Naive thymus-derived CD4-positive, alpha-beta T cell (primary cell): ENCODE measurements at regions not wholly inside any gene's neighbourhood (a gene's known extent, or its start where the extent isn't known, plus 50 kb on each side); places are given as distances from the start of the nearest gene placed in this dataset.

Experiments used
- ATAC-seq: fragments of 150-1000 bp; cut with Tn5 transposase; 2 replicates; pipeline ENCODE4 v1.10.0; 2021; ENCODE audit warnings: mild to moderate bottlenecking, moderate library complexity
- CTCF ChIA-PET: fragments of 350-600 bp; sonication (Branson Sonifier 250); formaldehyde crosslinking; loops from one replicate; lab custom pipeline; 2021; ENCODE audit warnings: antibody characterized with exemption; lab: Charles Lee
- POLR2A ChIA-PET: fragments of 350-600 bp; sonication (Branson Sonifier 250); formaldehyde crosslinking; loops from one replicate; lab custom pipeline; 2021; ENCODE audit warnings: antibody characterized with exemption, inconsistent platforms; lab: Charles Lee
- DNase-seq, 9 donors: peaks; one replicate each; pipeline versions ENCODE4 v3.0.0 to v3.0.0-alpha.2; 2020 to 2022; ENCODE audit warnings: mixed read lengths in 1 of 9
- H3K27ac ChIP-seq: one replicate; pipeline ENCODE4 v1.7.0; 2013; ENCODE audit warnings: mild to moderate bottlenecking, low read depth, low read length, moderate library complexity
- H3K27me3 ChIP-seq, 2 donors: one replicate each; pipeline ENCODE4 v1.7.0; 2013; ENCODE audit warnings: low read length in 2 of 2, mild to moderate bottlenecking in 2 of 2, moderate library complexity in 2 of 2; ENCODE audit not compliant: control insufficient read depth in 2 of 2, insufficient read depth in 2 of 2
- H3K36me3 ChIP-seq, 3 experiments: 1 replicate in 2 of 3; 2 replicates in 1 of 3; pipeline ENCODE4 v1.7.0; 2013; ENCODE audit warnings: low read length in 3 of 3, mild to moderate bottlenecking in 3 of 3, moderate library complexity in 1 of 3; ENCODE audit not compliant: insufficient read depth in 3 of 3, control insufficient read depth in 2 of 3
- H3K4me1 ChIP-seq, 2 donors: one replicate each; pipeline ENCODE4 v1.7.0; 2013; ENCODE audit warnings: low read length in 2 of 2, mild to moderate bottlenecking in 2 of 2, moderate library complexity in 1 of 2; ENCODE audit not compliant: control insufficient read depth in 2 of 2, insufficient read depth in 2 of 2
- H3K4me3 ChIP-seq: 2 replicates; pipeline ENCODE4 v1.7.0; 2013; ENCODE audit warnings: mild to moderate bottlenecking, low read length
- H3K9me3 ChIP-seq, 3 experiments: 1 replicate in 2 of 3; 2 replicates in 1 of 3; pipeline ENCODE4 v1.7.0; 2013; ENCODE audit warnings: low read length in 3 of 3; ENCODE audit not compliant: control insufficient read depth in 2 of 3
- H3K27ac Mint-ChIP-seq, 9 donors: one replicate each; pipeline ENCODE4 v1.8.0; 2020 to 2022; ENCODE audit warnings: mixed read lengths in 9 of 9, mild to moderate bottlenecking in 8 of 9, moderate library complexity in 5 of 9, inconsistent platforms in 2 of 9
- H3K27me3 Mint-ChIP-seq, 5 donors: one replicate each; pipeline ENCODE4 v1.8.0; 2021 to 2022; ENCODE audit warnings: mixed read lengths in 5 of 5, mild to moderate bottlenecking in 1 of 5
- H3K36me3 Mint-ChIP-seq, 5 donors: one replicate each; pipeline ENCODE4 v1.8.0; 2020 to 2022; ENCODE audit warnings: mixed read lengths in 5 of 5, mild to moderate bottlenecking in 3 of 5, inconsistent platforms in 1 of 5
- H3K4me1 Mint-ChIP-seq, 7 donors: one replicate each; pipeline ENCODE4 v1.8.0; 2020 to 2022; ENCODE audit warnings: mixed read lengths in 7 of 7, mild to moderate bottlenecking in 3 of 7, inconsistent platforms in 1 of 7
- H3K4me3 Mint-ChIP-seq, 10 donors: one replicate each; pipeline ENCODE4 v1.8.0; 2020 to 2022; ENCODE audit warnings: mild to moderate bottlenecking in 10 of 10, mixed read lengths in 10 of 10, moderate library complexity in 6 of 10, inconsistent platforms in 2 of 10
- H3K9me3 Mint-ChIP-seq, 11 donors: one replicate each; pipeline ENCODE4 v1.8.0; 2020 to 2022; ENCODE audit warnings: mixed read lengths in 11 of 11, mild to moderate bottlenecking in 4 of 11, inconsistent platforms in 1 of 11, moderate library complexity in 1 of 11
- intact Hi-C, 2 donors: fragments of 100-400 bp; cut with micrococcal nuclease; formaldehyde crosslinking; loops; one replicate each; pipeline ENCODE4 v1.15.1; 2023

- Histone ChIP-seq H3K9me3 (no peaks in the 10 kb centered on the region), H3K4me3 (no peak overlapping the region), H3K4me1 (no peaks in the 10 kb centered on the region), H3K27me3 (no peaks in the 10 kb centered on the region), H3K27ac (no peak overlapping the region), H3K36me3 (no peaks in the 10 kb centered on the region)
- Mint-ChIP-seq H3K27ac (peak overlapping the region in 1 of 9 donors; percentile 33), H3K4me3 (no peak overlapping the region), H3K36me3 (no peaks in the 10 kb centered on the region), H3K9me3 (no peaks in the 10 kb centered on the region), H3K4me1 (peaks cover 0 to 1% (median 0%) of the 10 kb centered on the region in 7 donors), H3K27me3 (peaks cover 0 to 7% (median 3%) of the 10 kb centered on the region in 5 donors)
- no peak for DNase-seq
- no peak for ATAC-seq
- CTCF ChIA-PET: no interaction called here
- POLR2A ChIA-PET: no interaction called here
- intact Hi-C loops: loop anchor here in 1 of 2 donors (5.0 kb wide), 1 partner anchor 150 kb away; no protein-coding TSS in a partner anchor
These were observed 182.1 kb downstream of the C12orf50 start for GRCh38 chr12:87847147-87847546.

GRCh38 chr12:87846045-87846444 is 183.2 kb downstream of the C12orf50 start:
- no peaks in the 10 kb centered on the region for H3K36me3 ChIP-seq
- Mint-ChIP-seq H3K4me1 (peaks cover 0 to 1% (median 0%) of the 10 kb centered on the region in 7 donors), H3K4me3 (no peak overlapping the region), H3K9me3 (no peaks in the 10 kb centered on the region), H3K36me3 (no peaks in the 10 kb centered on the region), H3K27me3 (peaks cover 0 to 7% (median 3%) of the 10 kb centered on the region in 5 donors), H3K27ac (no peak overlapping the region)
- no peaks in the 10 kb centered on the region for H3K4me1 ChIP-seq
- no peaks in the 10 kb centered on the region for H3K9me3 ChIP-seq
- ATAC-seq: no peak
- H3K4me3 ChIP-seq: no peak overlapping the region
- POLR2A ChIA-PET: no interaction called here
- H3K27me3 ChIP-seq: no peaks in the 10 kb centered on the region
- CTCF ChIA-PET: no interaction called here
- DNase-seq: no peak
- intact Hi-C loops: loop anchor here in 1 of 2 donors (5.0 kb wide), 1 partner anchor 151 kb away; no protein-coding TSS in a partner anchor
- no peak overlapping the region for H3K27ac ChIP-seq

- H3K9me3 ChIP-seq: no peaks in the 10 kb centered on the region
- no peak overlapping the region for H3K4me3 ChIP-seq
- intact Hi-C loops: no loop called here
- CTCF ChIA-PET: no interaction called here
- Mint-ChIP-seq H3K9me3 (peaks cover 0 to 1% (median 0%) of the 10 kb centered on the region in 11 donors), H3K4me3 (no peak overlapping the region), H3K36me3 (no peaks in the 10 kb centered on the region), H3K4me1 (no peaks in the 10 kb centered on the region), H3K27me3 (peaks cover 0 to under 1% (median 0%) of the 10 kb centered on the region in 5 donors), H3K27ac (no peak overlapping the region)
- no peak overlapping the region for H3K27ac ChIP-seq
- H3K27me3 ChIP-seq: no peaks in the 10 kb centered on the region
- POLR2A ChIA-PET: no interaction called here
- no peak for DNase-seq
- no peaks in the 10 kb centered on the region for H3K36me3 ChIP-seq
- no peak for ATAC-seq
- H3K4me1 ChIP-seq: no peaks in the 10 kb centered on the region
These were observed 187.3 kb downstream of the C12orf50 start for GRCh38 chr12:87841935-87842334.

GRCh38 chr12:87836190-87836589 is 193.0 kb downstream of the C12orf50 start:
- peaks cover 0 to 4% (median 0%) of the 10 kb centered on the region in 5 donors for H3K27me3 Mint-ChIP-seq
- H3K9me3 ChIP-seq: no peaks in the 10 kb centered on the region
- no peak overlapping the region for H3K4me3 Mint-ChIP-seq
- intact Hi-C loops: no loop called here
- no peaks in the 10 kb centered on the region for H3K27me3 ChIP-seq
- ATAC-seq (no peak), DNase-seq (no peak)
- ChIA-PET POLR2A (no interaction called here), CTCF (no interaction called here)
- H3K9me3 Mint-ChIP-seq: peaks cover 0 to 1% (median 0%) of the 10 kb centered on the region in 11 donors
- no peaks in the 10 kb centered on the region for H3K4me1 Mint-ChIP-seq
- H3K27ac ChIP-seq: no peak overlapping the region
- H3K4me3 ChIP-seq: no peak overlapping the region
- H3K27ac Mint-ChIP-seq: no peak overlapping the region
- no peaks in the 10 kb centered on the region for H3K36me3 ChIP-seq
- H3K36me3 Mint-ChIP-seq: no peaks in the 10 kb centered on the region
- H3K4me1 ChIP-seq: no peaks in the 10 kb centered on the region

GRCh38 chr12:87828382-87828973 is 200.7 kb downstream of the C12orf50 start:
- no peak for ATAC-seq
- H3K4me3 Mint-ChIP-seq: no peak overlapping the region
- CTCF ChIA-PET: no interaction called here

GRCh38 chr12:87827638-87828264 is 201.4 kb downstream of the C12orf50 start:
- no peak for DNase-seq
- ChIA-PET CTCF (no interaction called here), POLR2A (no interaction called here)
- Mint-ChIP-seq H3K36me3 (no peaks in the 10 kb centered on the region), H3K4me3 (no peak overlapping the region), H3K9me3 (peaks cover 0 to 4% (median 0%) of the 10 kb centered on the region in 11 donors), H3K27me3 (peaks cover 0 to 6% (median 0%) of the 10 kb centered on the region in 5 donors), H3K27ac (no peak overlapping the region), H3K4me1 (no peaks in the 10 kb centered on the region)
- Histone ChIP-seq H3K9me3 (no peaks in the 10 kb centered on the region), H3K27me3 (no peaks in the 10 kb centered on the region), H3K27ac (no peak overlapping the region), H3K36me3 (no peaks in the 10 kb centered on the region), H3K4me1 (no peaks in the 10 kb centered on the region), H3K4me3 (no peak overlapping the region)
- intact Hi-C loops: no loop called here
- no peak for ATAC-seq

More at GRCh38 chr12:87828382-87828973, 200.7 kb downstream of the C12orf50 start:
- no peaks in the 10 kb centered on the region for H3K36me3 ChIP-seq
- Mint-ChIP-seq H3K4me1 (no peaks in the 10 kb centered on the region), H3K27me3 (peaks cover 0 to 6% (median 0%) of the 10 kb centered on the region in 5 donors), H3K36me3 (no peaks in the 10 kb centered on the region), H3K9me3 (peaks cover 0 to 4% (median 0%) of the 10 kb centered on the region in 11 donors), H3K27ac (no peak overlapping the region)
- intact Hi-C loops: no loop called here
- POLR2A ChIA-PET: no interaction called here
- no peaks in the 10 kb centered on the region for H3K4me1 ChIP-seq
- H3K4me3 ChIP-seq: no peak overlapping the region
- no peak overlapping the region for H3K27ac ChIP-seq
- no peak for DNase-seq
- no peaks in the 10 kb centered on the region for H3K27me3 ChIP-seq
- H3K9me3 ChIP-seq: no peaks in the 10 kb centered on the region

GRCh38 chr12:87822923-87823322 is 206.3 kb downstream of the C12orf50 start:
- ATAC-seq: no peak
- CTCF ChIA-PET: no interaction called here
- Mint-ChIP-seq H3K4me3 (no peak overlapping the region), H3K27me3 (peaks cover 0 to 7% (median 0%) of the 10 kb centered on the region in 5 donors), H3K27ac (no peak overlapping the region), H3K9me3 (peaks cover 0 to 7% (median 0%) of the 10 kb centered on the region in 11 donors), H3K4me1 (no peaks in the 10 kb centered on the region), H3K36me3 (no peaks in the 10 kb centered on the region)
- Histone ChIP-seq H3K4me1 (no peaks in the 10 kb centered on the region), H3K36me3 (no peaks in the 10 kb centered on the region), H3K4me3 (no peak overlapping the region), H3K9me3 (no peaks in the 10 kb centered on the region), H3K27ac (no peak overlapping the region), H3K27me3 (no peaks in the 10 kb centered on the region)
- POLR2A ChIA-PET: no interaction called here
- DNase-seq: no peak
- intact Hi-C loops: no loop called here
